ENCODE measurements at regions not wholly inside any gene's neighbourhood (a gene's known extent, or its start where the extent isn't known, plus 50 kb on each side); places are given as distances from the start of the nearest gene placed in this dataset.

GRCh38 chr3:88283242-88283592 lies 133.5 kb downstream of the C3orf38 start:
- Histone ChIP-seq H3K9me3 (no peaks in the 10 kb centered on the region), H3K4me3 (no peak overlapping the region), H3K27me3 (no peaks in the 10 kb centered on the region), H3K36me3 (no peaks in the 10 kb centered on the region), H3K27ac (no peak overlapping the region), H3K4me1 (no peaks in the 10 kb centered on the region)
- intact Hi-C loops (cut with DNase I) = no loop called here
- no peak for TF ChIP-seq CTCF (IDR thresholded peaks at IDR 0.05)
- WGBS, 2 donors = 79 to 88% methylated on average over 4 of the region's 4 CpGs
- no peak for DNase-seq
- no peak for ATAC-seq

GRCh38 chr3:88291486-88291885 lies 141.7 kb downstream of the C3orf38 start:
- no peak for TF ChIP-seq CTCF (IDR thresholded peaks at IDR 0.05)
- intact Hi-C loops (cut with DNase I) = no loop called here
- no peaks in the 10 kb centered on the region for H3K36me3 ChIP-seq
- no peak overlapping the region for H3K4me3 ChIP-seq
- H3K9me3 ChIP-seq = peaks cover 0 to 11% (median 0%) of the 10 kb centered on the region in 11 donors
- DNase-seq (no peak), ATAC-seq (no peak)
- no peaks in the 10 kb centered on the region for H3K4me1 ChIP-seq
- H3K27me3 ChIP-seq = no peaks in the 10 kb centered on the region
- no peak overlapping the region for H3K27ac ChIP-seq

- H3K4me1 ChIP-seq = no peaks in the 10 kb centered on the region
- peaks cover 0 to 11% (median 0%) of the 10 kb centered on the region in 11 donors for H3K9me3 ChIP-seq
- H3K27ac ChIP-seq = no peak overlapping the region
- H3K36me3 ChIP-seq = no peaks in the 10 kb centered on the region
- intact Hi-C loops (cut with DNase I) = no loop called here
- ATAC-seq = no peak
- no peak overlapping the region for H3K4me3 ChIP-seq
- TF ChIP-seq CTCF (IDR thresholded peaks at IDR 0.05) = no peak
- 60 to 62% methylated on average over 3 of the region's 3 CpGs for WGBS, 2 donors
- no peak for DNase-seq
- no peaks in the 10 kb centered on the region for H3K27me3 ChIP-seq
These were observed 148.4 kb downstream of the C3orf38 start for GRCh38 chr3:88298189-88298588.

GRCh38 chr3:88301273-88301995 lies 151.7 kb downstream of the C3orf38 start:
- intact Hi-C loops (cut with DNase I) = no loop called here
- TF ChIP-seq CTCF (IDR thresholded peaks at IDR 0.05) = no peak
- H3K27ac ChIP-seq = no peak overlapping the region
- WGBS, 2 donors = 87 to 95% methylated on average over 3 of the region's 3 CpGs
- no peaks in the 10 kb centered on the region for H3K9me3 ChIP-seq
- no peaks in the 10 kb centered on the region for H3K36me3 ChIP-seq
- DNase-seq (no peak), ATAC-seq (no peak)
- H3K27me3 ChIP-seq = no peaks in the 10 kb centered on the region
- no peak overlapping the region for H3K4me3 ChIP-seq
- H3K4me1 ChIP-seq = no peaks in the 10 kb centered on the region
